Activated CD8-positive, alpha-beta memory T cell treated with anti-CD3 and anti-CD28 coated beads for 48 hours (primary cell): ENCODE measurements at regions not wholly inside any gene's neighbourhood (a gene's known extent, or its start where the extent isn't known, plus 50 kb on each side); places are given as distances from the start of the nearest gene placed in this dataset.

ENCODE experiments used
- DNase-seq, 3 experiments: peaks; one replicate each; pipeline ENCODE4 v3.0.0-alpha.2; 2020; ENCODE audit warnings: low read depth in 2 of 3, low spot score in 2 of 3

DNA sequence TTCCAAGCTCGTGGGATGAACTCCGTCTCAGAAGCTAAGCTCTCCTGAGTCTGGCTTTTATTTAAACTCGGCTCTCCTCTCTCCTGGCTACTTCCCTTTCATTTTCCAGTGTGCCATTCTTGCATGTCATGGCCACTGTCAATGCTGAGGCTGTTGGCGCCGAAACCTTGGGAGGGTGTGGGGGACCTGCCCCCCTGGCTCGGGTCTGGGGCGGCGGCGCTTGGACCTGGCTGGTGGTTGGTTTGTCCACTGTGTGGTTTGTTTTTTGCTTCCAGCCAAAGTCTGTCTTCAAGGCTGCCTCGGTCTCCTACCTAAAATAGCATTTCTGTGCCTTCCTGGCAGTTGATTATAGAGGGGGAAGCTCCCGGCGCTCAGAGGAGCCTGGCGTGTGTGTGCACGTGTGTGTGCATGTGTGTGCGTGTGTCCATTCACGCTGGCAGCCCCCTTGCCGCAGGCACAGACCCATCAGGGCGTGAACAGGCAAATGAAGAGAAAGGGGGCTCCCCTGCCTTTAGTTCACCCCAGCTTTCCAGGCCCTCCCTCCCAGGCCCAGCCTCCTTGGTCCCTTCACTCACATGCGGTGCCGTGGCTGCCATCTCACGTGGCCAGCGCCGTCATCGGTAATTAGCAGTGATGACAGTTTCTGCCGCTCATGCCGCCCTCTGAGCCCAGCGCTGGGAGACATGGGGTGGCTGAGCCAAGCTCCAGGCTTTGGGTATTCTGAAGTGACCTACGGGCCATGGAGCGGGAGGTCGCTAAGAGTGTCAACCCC, 179.9 kb downstream of the SEC14L1 start:
- no peak for DNase-seq

DNA sequence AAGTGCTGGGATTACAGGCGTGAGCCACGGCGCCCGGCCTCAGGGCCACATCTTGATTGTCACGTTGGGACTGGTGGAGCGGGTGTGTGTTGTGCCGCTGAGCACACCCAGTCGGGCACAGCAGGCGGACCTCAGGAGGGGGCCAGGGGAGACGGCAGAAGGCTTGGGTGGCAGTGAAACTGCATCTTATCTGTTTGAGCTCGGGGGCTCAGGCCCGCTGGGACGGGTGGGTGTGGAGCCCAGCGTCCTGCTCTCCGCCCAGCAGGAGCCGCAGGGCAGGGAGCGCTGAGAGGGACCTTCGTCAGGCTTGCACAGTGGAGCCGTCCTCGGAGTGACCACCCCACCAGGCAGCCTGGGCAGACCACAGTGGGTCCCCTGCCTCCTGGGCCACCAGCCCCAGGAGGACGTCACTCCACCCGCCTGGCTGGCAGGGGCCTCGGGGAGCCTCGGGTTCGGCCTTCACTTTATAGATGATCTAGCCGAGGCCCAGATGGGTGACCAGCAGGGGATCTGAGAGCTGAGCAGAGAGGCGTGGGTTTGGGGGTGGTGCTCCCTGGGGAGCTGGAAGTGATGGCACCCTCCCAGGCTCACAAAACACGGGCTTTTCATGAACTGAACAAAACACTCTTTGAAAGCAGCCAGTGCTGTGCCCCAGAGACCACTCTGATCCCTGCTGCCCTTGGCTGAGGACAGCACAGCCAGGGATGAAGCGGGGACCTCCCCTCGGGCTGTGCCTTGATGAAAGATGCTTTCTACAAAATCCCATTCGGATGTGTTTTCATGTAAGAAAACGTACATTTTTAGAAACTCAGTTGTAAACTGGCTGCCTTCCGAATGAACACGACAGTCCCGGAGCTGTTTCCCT, 181.1 kb downstream of the SEC14L1 start:
- DNase-seq = no peak

DNA sequence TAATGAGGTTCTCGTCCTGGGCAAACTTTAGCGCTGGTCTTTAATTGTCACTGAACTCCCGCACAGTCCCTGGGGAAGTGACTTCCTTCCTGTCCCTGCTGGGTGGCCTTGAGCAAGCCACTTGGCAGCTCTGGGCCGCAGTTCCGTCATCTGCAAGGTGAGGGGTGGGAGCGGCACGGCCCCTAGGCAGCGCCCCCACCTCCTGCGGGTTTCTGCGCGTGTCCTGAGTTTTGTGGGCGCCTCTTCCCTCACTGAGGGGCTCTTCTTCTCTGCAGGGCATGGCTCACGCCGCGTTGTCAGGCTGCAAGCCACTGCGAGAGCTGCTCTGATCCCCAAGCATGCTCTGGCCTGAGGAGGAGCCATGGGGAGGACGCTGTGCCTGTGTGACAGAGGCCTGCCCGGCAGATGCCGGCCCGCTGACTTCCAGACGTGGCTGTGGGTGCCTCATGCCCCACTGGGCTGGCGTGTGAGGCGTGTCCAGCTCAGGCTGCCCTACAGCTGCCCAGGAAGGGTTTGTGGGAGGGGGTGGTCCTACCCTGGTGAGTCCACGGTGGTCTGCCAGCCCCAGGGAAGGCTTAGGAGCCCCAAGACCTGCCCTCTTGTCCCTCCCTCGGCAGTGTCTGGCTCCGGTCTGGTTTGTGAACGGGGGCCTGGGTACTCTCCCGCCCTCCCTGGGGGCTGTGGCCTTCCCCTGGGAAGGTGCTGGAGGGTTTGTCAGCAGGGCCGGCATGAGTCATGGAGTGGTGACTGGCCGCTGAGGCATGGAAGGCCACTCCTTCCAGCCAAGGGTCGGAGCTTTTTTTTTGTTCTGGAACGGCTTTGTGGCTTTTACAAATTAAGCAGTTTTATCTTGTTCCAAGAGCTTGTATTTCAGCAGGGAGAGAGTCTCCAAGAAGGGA, 182.0 kb downstream of the SEC14L1 start:
- DNase-seq = no peak

DNA sequence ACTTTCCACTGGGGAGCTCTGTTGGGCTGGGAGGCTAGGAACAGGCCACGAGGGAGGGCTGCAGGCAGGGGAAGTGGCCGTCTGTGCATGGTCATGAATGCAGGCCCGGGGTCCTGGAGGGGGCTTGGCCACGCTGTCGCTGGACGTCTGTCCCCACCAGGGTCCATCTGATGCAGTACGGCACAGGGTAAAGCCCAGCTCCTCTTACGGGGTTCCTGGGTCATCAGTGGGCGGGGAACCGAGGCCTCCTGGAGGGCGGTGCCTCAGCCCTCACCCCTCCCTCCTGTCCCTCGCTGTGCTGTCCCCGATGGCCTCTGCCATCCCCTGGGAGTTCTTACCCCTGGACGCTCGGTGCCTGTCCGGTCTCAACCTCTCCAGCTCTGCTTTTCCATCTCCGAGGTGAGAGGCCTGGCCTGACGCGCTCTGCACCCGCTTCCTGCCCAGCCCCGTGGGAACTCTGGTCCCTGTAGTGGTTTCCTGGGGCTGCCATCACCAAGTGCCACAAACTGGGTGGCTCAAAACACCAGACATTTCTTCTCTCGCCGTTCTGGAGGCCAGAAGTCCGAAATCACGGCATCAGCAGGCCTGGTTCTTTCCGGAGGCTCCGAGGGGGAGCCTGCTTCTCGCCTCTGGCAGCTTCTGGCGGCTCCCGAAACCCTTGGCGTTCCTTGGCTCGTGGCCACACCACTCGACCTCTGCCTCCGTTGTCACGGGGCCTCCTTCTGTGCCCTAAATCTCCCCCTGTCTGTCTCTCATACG, 182.8 kb downstream of the SEC14L1 start:
- no peak for DNase-seq

DNA sequence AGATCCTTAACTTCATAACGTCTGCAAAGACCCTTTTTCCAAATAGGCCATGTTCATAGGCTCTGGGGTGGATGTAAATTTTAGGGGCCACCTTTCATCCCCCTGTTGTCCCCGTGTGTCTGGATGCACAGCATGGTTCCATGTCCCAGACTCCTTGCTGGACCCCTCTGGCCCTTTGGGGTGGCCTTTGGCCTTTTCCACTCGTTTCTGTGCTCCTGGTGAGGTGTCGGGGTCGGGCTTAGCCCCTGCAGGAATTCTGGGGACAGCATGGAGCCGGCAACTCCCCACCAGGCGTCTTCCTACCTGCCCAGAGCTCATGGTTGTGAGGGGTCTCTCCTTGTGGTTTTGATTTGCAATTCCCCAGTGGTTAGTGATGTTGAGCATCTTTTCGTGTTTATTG, 183.5 kb downstream of the SEC14L1 start:
- no peak for DNase-seq

DNA sequence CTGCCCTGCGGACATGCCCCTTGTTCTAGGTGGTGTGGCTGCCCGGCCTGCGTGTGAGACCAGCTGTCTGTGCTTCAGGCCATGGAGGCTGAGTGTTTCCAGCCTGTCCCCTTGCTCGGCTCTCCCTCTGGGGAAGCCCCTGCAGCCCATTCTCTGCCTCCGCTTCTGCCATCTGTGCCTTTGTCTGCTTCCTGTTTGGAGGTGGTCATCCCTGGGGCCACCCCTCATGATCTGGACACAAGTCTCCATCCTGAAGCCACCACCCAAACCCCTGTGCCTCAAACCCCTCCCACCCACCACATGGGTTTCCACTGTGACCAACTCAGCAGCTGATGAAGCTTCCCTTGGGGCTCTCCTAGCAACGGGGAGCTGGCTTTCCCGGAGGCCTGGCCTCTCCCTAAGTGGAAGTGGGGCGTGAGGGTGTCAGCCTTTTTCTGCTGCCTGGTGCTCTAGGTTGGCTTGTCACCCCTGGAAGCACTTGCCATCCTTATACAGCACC, 184.9 kb downstream of the SEC14L1 start:
- no peak for DNase-seq

DNA sequence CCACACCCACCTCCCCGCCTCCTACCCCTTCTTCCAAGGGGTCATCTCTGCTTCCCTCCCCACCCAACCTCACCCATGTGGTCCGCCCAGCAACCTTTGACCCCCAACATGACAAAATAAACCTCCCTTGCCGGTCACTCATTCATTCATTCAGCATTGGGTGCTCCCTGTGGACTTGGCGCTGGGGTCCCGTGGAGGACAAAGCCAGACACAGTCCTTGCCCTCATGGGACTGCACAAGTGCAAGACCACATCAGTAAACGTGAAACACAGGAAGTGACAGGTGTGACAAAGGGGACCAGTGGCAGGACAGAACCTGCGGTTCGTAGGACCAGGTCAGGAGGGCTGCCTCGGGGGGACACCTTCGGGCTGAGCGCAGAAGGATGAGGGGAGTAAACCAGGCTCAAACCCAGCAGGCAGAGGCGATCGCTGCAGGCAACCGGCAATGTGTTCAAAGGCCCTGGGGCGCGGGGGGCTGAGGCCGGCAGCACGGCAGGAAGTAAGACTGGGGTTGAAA, 185.4 kb downstream of the SEC14L1 start:
- DNase-seq = no peak

DNA sequence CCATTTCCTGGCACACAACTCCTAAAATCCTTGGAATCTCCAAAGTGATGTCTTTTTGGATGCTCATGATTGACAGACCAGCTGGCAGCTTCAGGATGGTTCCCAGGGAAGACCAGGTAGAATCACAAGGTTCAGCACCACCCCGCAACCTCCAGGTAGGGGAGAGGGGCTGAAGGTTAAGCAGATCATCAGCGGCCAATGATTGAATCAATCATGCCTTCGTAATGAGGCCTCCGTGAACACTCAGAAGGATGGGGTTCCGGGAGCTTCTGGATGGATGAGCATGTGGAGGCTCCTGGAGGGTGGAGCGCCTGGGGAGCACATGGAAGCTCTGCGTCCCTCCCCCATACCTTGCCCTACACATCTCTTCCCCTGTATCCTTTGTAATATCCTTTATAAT, 185.9 kb downstream of the SEC14L1 start:
- no peak for DNase-seq

DNA sequence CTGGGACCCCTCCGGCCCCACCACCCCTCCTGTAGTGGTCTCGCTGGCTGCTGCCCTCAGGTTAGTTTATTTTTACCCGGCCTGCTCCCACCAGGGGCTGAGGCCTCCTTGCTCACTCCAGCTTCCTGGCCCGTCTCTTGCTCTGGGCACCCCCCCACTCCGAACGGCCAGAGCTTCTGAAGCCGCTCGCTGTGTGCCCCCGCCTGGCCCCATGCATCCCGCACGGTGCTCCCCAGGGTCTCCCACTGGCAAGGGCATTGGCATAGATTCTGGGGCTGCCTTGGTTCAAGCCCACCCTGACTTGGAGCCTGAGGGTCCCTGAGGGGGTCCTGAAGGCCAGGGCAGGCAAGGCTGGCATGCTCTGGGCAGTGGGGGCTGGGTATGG, 186.4 kb downstream of the SEC14L1 start:
- no peak for DNase-seq

DNA sequence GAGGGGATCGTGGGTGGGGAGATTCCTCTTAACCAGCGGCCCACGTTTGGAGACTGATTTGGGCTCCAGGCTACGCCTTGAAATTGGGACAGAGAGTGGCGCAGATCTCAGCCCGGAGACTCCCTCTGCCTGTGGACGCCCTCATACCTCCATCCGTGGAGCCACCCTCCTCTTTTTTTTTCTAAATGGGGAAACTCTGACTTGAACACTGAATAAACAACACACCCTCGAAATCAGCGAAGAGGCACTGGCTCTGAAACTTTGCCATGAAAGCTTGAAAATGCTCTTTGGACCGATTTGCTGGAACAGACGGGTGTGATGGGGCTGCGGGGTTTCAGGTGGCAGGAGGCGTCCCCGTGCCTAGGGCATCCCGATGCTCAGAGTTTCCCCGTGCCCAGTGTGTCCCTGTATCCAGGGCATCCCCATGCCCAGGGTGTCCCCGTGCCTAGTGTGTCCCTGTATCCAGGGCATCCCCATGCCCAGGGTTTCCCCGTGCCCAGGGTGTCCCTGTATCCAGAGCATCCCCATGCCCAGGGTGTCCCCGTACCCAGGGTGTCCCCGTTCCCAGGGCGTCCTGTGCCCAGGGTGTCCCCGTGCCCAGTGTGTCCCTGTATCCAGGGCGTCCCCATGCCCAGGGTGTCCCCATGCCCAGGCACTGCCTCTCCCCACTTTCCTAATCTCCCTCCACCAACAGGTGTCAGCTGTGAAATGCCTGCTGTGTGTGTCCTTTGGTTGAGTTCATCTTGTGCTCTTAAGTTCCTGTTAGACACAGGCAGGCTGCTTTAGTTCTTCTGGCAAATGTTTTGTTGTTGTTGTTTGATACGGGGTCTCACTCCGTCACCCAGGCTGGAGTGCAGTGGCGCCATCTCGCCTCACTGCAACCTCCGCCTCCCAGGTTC, 187.0 kb downstream of the SEC14L1 start:
- no peak for DNase-seq

DNA sequence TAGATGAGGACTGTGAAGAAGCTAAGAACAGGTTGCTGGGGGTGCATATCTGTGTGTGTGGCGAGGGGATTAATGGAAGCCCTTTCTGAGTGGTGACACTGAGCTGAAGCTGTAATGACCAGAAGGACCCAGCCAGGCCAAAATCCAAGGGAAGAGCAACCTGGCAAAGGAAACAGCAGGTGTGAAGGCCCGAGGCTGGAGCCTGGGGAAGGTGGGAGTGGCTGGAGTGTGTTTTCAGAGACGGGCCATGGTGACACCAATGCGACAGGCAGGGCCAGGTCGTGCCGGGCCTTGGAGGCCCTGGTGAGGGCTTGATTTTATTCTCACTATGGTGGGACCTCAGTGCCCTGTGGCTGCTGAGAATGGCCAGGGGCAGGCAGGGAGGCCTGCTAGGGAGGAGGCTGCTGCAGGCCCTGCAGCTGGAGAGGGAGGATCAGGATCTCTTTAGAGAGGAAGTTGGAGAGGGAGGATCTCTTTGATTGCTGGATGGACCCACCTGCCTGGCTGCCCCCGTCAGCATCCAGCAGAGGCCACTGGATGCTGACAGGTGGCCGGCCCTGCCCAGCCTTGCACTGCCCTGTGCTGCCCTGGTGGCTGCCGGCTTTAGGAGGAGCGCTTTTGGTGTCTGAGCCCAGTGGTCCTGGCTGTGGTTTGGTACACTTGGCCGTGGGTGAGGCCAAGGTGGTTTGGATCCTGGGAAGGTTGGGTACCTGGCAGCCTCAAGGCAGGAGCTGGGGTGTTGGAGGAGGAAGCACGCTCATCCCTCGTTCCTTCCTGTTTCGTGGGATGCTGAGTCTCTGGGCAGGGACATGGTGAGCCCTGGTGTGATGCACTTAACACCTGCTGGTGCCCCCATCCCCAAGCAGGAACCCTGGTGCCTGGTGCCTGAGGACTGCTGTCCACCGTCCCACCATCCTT, 188.3 kb downstream of the SEC14L1 start:
- DNase-seq = no peak

DNA sequence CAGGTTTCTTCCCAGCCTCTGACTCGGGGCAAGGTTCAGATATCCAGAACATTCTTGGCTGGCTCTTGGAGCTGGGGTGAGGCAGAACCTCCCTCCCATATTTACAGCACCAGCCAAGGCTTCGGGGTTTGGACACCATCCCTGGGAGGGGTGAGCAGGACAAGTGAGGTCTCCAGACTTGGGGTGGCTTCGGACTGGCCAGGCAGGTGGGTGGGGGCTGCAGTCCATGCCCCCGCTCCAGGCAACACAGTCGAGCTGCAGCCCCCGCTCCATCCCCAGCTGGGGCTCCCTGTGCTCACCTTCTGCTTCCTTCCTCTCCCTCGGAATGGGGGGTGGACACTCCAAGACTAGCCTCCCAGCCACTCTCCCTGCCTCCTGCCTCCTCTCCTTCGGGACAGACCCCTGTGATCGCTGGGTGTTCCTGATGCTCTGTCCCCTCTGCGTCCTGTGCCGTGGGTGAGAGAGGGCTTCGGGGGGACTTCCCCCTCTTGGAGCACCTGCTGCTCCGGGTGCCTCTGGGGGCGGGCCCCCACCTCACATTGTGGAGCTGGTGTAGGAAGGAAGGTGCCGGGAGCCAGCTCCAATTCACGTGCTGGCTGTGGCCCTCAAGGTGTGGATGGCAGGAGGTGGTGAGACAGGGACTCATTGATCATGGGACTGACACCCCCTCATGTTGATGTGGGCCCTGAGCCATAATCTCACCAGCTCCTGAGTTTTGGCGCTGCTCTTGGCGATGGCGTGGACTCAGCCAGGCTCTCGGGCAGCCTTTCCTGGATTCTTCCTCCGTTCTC, 189.2 kb downstream of the SEC14L1 start:
- no peak for DNase-seq

DNA sequence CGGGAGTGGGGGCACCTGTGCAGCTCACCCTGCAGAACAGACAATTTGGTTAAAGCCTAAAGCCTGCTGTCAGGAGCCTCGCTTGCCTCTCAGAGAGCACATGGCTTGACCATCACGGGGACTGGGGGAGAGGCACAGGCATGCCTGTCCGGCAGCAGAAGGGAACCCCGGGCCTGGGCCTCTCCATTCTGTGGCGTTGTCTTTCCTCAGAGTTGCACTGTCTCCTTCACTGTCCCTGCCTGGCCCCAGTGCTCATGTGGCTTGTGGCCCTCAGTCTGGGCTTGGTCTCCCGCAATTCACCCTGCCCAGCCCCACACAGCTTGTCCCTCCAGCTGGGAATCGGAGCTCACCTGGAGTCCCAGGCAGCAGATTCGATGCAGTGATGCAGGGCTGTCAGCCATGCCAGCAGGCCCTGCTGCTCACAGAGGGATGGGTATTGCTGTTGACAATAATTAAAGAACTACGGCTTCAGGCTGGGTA, 189.9 kb downstream of the SEC14L1 start:
- no peak for DNase-seq

DNA sequence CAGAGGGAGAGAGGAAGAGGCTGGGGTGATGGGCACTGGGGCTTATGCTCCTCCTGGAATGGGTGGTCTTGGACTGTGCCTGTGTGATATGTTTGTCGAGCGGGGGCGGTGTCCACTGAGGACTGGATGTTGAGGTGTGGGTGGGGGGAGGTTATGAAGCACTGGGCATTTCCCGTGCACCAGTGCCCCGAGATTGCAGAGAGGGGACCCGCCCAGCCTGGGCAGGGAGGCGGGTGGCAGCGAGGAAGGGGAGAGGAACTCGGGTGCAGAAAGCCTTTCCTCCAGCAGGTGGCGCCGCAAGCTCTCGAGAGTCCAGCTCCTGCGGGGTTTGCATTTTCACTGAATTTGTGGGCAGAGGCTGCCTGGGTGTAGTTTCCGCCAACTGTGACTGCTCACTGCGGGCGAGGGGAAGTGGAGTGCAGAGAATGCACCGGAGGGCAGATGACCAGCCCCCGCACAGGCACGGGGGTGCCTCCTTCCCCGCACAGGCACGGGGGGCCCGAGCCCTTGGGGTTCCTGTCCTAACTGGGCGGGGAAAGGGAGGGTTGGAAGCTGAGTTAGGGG, 190.6 kb downstream of the SEC14L1 start:
- DNase-seq = peak; percentile 76 to 100 (median 98)

DNA sequence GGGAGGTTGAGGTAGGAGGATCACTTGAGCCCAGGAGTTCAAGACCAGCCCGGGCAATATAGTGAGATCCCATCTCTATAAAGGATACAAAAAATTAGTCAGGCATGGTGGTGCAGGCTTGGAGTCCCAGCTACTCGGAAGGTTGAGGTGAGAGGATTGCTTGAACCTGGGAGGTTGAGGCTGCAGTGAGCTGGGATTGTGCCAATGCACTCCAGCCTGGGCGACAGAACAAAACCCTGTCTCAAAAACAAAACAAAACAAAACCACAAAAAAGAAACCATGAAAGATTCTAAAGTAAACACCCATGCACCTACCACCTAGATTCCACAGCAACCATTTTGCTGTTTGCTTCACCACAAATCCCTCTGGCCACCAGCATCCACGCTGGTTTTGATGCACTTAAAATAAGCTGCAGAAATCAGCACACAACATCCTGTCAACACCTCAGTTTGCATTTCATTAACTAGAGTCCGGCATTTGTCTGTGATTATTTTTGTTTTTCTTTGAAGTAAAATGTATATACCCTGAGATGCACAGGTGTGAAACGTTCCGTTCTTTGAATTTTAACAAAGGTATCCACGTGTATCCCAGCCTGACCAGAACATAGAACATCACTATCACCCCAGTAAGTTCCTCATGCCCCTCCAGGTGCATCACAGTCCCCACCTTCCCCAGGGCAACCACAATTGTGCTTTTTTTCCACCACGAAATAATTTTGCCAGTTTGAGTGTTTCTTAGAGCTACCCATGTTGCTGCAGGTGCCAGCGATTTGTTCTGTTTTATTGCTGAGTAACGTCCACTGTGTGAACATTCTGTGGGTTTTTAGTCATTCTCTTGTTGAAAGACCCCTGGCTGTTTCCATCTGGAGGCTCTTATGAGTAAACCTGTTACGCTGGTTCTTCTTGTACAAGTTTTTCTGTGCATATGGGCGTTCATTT, 191.5 kb downstream of the SEC14L1 start:
- DNase-seq = no peak
